Gastroesophageal sphincter (tissue), 4 donors: ENCODE measurements at regions not wholly inside any gene's neighbourhood (a gene's known extent, or its start where the extent isn't known, plus 50 kb on each side); places are given as distances from the start of the nearest gene placed in this dataset.

Experiments used
- ATAC-seq: fragments of 150-250 bp; one replicate; pipeline ENCODE4 v1.9.1; 2016; ENCODE audit warnings: mild to moderate bottlenecking, moderate library complexity
- H3K27ac ChIP-seq, 4 donors: fragments of 200-600 bp; sonication (generic) in 3 of 4; 1 replicate in 3 of 4; 2 replicates in 1 of 4; pipeline ENCODE4 v1.5.1; 2016 to 2019
- H3K27me3 ChIP-seq: fragments of 200-600 bp; sonication (generic); one replicate; pipeline ENCODE4 v1.5.1; 2019
- H3K36me3 ChIP-seq, 2 donors: fragments of 200-600 bp; sonication (generic); one replicate each; pipeline ENCODE4 v1.5.1; 2019; ENCODE audit warnings: control low read depth in 1 of 2
- H3K4me1 ChIP-seq, 3 donors: fragments of 200-600 bp; sonication (generic); 1 replicate in 2 of 3; 2 replicates in 1 of 3; pipeline ENCODE4 v1.5.1; 2016 to 2019; ENCODE audit warnings: control low read depth in 2 of 3
- H3K4me3 ChIP-seq, 2 donors: fragments of 200-600 bp; sonication (generic); one replicate each; pipeline ENCODE4 v1.5.1; 2019; ENCODE audit warnings: mild to moderate bottlenecking in 1 of 2, moderate library complexity in 1 of 2
- H3K9me3 ChIP-seq, 3 donors: fragments of 200-600 bp; sonication (generic); one replicate each; pipeline ENCODE4 v1.5.1; 2017 to 2019; ENCODE audit warnings: control low read depth in 2 of 3
- CTCF ChIP-seq, 4 experiments: fragments of 200-600 bp in 2 of 4; fragments of 450-650 bp in 2 of 4; sonication (generic) in 1 of 4; IDR thresholded peaks; one replicate each; pipeline ENCODE4 v1.5.1; 2017 to 2019; ENCODE audit warnings: antibody characterized with exemption in 4 of 4, mild to moderate bottlenecking in 2 of 4, moderate library complexity in 2 of 4
- EP300 ChIP-seq: sonication (generic); formaldehyde crosslinking; IDR thresholded peaks from one replicate; pipeline ENCODE4 v1.6.1; 2017; ENCODE audit warnings: antibody characterized with exemption, mild to moderate bottlenecking
- POLR2A ChIP-seq, 2 donors: fragments of 450-650 bp; IDR thresholded peaks; one replicate each; pipeline ENCODE4 v1.6.1; 2017; ENCODE audit warnings: antibody characterized with exemption in 2 of 2, mild to moderate bottlenecking in 2 of 2, moderate library complexity in 1 of 2
- POLR2AphosphoS5 ChIP-seq: sonication (generic); formaldehyde crosslinking; IDR thresholded peaks from one replicate; pipeline ENCODE4 v1.6.1; 2017; ENCODE audit warnings: antibody characterized with exemption
- WGBS, 2 donors: methylation state at CpG; one replicate each; pipeline ENCODE4 v1.1.5; 2018; ENCODE audit warnings: low coverage in 1 of 2; 5-methylcytosine and 5-hydroxymethylcytosine counted together

GRCh38 chr5:167123126-167123525 is 1168.3 kb upstream of the WWC1 start:
- H3K27me3 ChIP-seq, result no peaks in the 10 kb centered on the region
- no peak overlapping the region for H3K27ac ChIP-seq
- no peak overlapping the region for H3K4me3 ChIP-seq
- no peak for ATAC-seq
- H3K4me1 ChIP-seq, result no peaks in the 10 kb centered on the region
- no peaks in the 10 kb centered on the region for H3K9me3 ChIP-seq
- WGBS, 2 donors, result 83 to 92% methylated on average over 7 of the region's 7 CpGs
- TF ChIP-seq EP300 (no peak), CTCF (IDR thresholded peaks at IDR 0.05) (no peak), POLR2AphosphoS5 (no peak), POLR2A (IDR thresholded peaks at IDR 0.05) (no peak)
- H3K36me3 ChIP-seq, result no peaks in the 10 kb centered on the region

- 88 to 97% methylated on average over 3 of the region's 3 CpGs for WGBS, 2 donors
- H3K4me3 ChIP-seq, result no peak overlapping the region
- H3K36me3 ChIP-seq, result no peaks in the 10 kb centered on the region
- H3K4me1 ChIP-seq, result no peaks in the 10 kb centered on the region
- no peak for ATAC-seq
- no peaks in the 10 kb centered on the region for H3K9me3 ChIP-seq
- H3K27me3 ChIP-seq, result no peaks in the 10 kb centered on the region
- H3K27ac ChIP-seq, result no peak overlapping the region
- TF ChIP-seq POLR2A (IDR thresholded peaks at IDR 0.05) (no peak), CTCF (IDR thresholded peaks at IDR 0.05) (no peak), EP300 (no peak), POLR2AphosphoS5 (no peak)
Measured at GRCh38 chr5:167128581-167128980, 1162.9 kb upstream of the WWC1 start.

GRCh38 chr5:167140548-167141291 is 1150.7 kb upstream of the WWC1 start:
- TF ChIP-seq CTCF (IDR thresholded peaks at IDR 0.05) (no peak), POLR2A (IDR thresholded peaks at IDR 0.05) (no peak), EP300 (no peak), POLR2AphosphoS5 (no peak)
- Histone ChIP-seq H3K4me1 (no peaks in the 10 kb centered on the region), H3K9me3 (no peaks in the 10 kb centered on the region), H3K36me3 (no peaks in the 10 kb centered on the region), H3K4me3 (no peak overlapping the region), H3K27me3 (no peaks in the 10 kb centered on the region), H3K27ac (no peak overlapping the region)
- ATAC-seq, result no peak
- WGBS, 2 donors, result 86 to 92% methylated on average over 8 of the region's 8 CpGs

GRCh38 chr5:167143716-167144115 is 1147.7 kb upstream of the WWC1 start:
- Histone ChIP-seq H3K4me1 (no peaks in the 10 kb centered on the region), H3K27me3 (no peaks in the 10 kb centered on the region), H3K27ac (no peak overlapping the region), H3K36me3 (no peaks in the 10 kb centered on the region), H3K9me3 (no peaks in the 10 kb centered on the region), H3K4me3 (no peak overlapping the region)
- 86 to 92% methylated on average over 8 to 9 of the region's 9 CpGs for WGBS, 2 donors
- TF ChIP-seq POLR2AphosphoS5, result no peak
- TF ChIP-seq POLR2A (IDR thresholded peaks at IDR 0.05), result no peak
- TF ChIP-seq EP300, result no peak
- TF ChIP-seq CTCF (IDR thresholded peaks at IDR 0.05), result no peak
- no peak for ATAC-seq

- no peak overlapping the region for H3K27ac ChIP-seq
- TF ChIP-seq POLR2A (IDR thresholded peaks at IDR 0.05) (no peak), POLR2AphosphoS5 (no peak)
- ATAC-seq, result no peak
- H3K9me3 ChIP-seq, result no peaks in the 10 kb centered on the region
- no peaks in the 10 kb centered on the region for H3K36me3 ChIP-seq
- H3K4me3 ChIP-seq, result no peak overlapping the region
- no peaks in the 10 kb centered on the region for H3K4me1 ChIP-seq
- WGBS, 2 donors, result 77 to 83% methylated on average over 6 to 7 of the region's 7 CpGs
- no peaks in the 10 kb centered on the region for H3K27me3 ChIP-seq
Measured at GRCh38 chr5:167145841-167146240, 1145.6 kb upstream of the WWC1 start.
